GM21423 (cell line): ENCODE measurements at regions not wholly inside any gene's neighbourhood (a gene's known extent, or its start where the extent isn't known, plus 50 kb on each side); places are given as distances from the start of the nearest gene placed in this dataset.
A peak's percentile ranks its signal among the peaks of the same experiment; 100 is the strongest.
"Not testable (repeated sequence)": the region's sequence is repeated elsewhere in the genome, so short reads cannot be mapped to it uniquely, and the experiment has no call there.

Experiments used
- ATAC-seq: cut with Tn5 transposase; IDR thresholded peaks from one replicate; pipeline ENCODE4 v1.9.1; 2021; ENCODE audit warnings: mild to moderate bottlenecking, moderate library complexity; ENCODE audit not compliant: unreplicated experiment

DNA sequence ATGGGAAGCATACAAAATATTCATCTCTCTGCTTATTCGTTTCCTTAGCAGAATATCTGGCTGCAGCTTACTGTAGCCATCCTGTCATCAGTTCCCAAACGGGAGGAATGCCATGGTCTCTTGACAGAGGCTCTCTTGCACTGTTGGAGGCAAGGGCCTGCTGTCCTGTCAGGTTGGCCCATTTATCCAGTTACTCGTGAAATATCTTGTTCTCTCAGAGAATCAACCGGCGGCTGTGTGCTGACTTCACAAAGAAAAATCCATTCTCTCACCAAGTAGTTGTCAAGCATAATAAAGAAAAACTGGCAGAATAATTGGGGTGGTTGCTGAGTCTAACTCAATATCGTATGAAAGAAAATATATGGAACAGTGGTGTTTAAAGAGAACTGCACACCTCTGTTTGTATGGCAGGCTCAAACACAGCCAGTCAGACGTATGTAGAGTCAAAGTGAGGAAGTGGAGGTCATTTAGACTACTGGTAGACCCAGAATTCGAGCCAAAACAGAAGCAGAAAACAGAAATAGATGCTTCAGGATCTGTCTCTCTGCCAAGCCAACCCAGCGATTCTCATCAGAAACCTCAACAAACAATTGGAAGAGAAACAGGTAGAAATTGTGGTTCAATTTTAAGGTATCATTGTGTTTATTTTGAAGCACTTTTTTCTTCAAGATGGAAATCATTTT is 349.2 kb upstream of the PRKCQ start:
- ATAC-seq = no peak

- no peak for ATAC-seq
Observed at GRCh38 chr10:6928586-6928985, 348.5 kb upstream of the PRKCQ start.

DNA sequence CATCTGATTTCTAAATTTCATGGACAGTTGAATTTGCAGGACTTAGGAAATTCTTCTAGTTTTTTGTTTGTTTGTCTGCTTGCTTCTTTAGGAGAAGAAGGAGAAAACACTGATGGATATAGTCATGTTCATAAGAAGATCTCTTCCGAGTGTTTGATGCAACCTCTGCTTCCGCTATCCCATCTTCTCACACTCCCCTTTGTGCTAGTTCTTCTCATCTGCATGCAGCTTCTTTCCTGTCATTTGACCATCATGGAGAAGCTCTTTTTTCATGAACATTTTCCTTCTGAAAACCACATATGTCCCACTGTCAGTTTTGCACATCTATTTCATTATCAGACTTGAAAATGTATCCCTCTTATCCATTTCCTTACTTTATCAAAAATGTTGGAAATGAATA is 346.9 kb upstream of the PRKCQ start:
- no peak for ATAC-seq

DNA sequence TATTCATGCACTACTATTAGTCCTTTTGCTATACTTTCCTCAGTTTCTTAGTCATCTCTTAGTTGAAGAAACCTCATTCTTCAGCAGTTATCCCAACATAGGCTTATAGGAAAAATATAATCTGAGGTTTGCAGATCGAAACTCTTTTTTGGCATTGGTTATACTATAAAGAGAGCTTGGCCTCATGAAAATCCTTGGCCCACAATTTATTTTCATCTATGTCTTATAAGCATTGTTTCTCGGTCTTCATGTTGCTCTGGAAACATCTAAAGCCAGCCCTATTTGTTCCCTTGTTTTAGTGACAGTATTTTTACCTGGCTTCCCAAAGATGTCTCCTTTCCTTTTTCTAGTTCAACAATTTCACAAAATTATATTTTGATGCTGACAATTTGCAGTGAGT is 345.1 kb upstream of the PRKCQ start:
- ATAC-seq = no peak

- ATAC-seq = no peak
Observed at GRCh38 chr10:6924166-6924565, 344.1 kb upstream of the PRKCQ start.

DNA sequence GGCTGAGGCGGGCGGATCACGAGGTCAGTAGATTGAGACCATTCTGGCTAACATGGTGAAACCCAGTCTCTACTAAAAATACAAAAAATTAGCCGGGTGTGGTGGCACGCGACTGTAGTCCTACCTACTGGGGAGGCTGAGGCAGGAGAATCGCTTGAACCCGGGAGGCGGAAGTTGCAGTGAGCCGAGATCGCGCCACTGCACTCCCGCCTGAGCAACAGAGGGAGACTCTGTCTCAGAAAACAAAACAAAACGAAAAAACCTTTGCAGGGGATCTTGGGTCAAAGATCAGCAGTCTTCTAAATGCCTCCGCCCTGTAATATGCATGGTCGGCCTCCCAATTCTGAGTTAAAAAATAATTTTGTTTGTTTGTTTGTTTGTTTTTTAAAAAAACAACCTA is 340.9 kb upstream of the PRKCQ start:
- ATAC-seq = not testable (repeated sequence)

DNA sequence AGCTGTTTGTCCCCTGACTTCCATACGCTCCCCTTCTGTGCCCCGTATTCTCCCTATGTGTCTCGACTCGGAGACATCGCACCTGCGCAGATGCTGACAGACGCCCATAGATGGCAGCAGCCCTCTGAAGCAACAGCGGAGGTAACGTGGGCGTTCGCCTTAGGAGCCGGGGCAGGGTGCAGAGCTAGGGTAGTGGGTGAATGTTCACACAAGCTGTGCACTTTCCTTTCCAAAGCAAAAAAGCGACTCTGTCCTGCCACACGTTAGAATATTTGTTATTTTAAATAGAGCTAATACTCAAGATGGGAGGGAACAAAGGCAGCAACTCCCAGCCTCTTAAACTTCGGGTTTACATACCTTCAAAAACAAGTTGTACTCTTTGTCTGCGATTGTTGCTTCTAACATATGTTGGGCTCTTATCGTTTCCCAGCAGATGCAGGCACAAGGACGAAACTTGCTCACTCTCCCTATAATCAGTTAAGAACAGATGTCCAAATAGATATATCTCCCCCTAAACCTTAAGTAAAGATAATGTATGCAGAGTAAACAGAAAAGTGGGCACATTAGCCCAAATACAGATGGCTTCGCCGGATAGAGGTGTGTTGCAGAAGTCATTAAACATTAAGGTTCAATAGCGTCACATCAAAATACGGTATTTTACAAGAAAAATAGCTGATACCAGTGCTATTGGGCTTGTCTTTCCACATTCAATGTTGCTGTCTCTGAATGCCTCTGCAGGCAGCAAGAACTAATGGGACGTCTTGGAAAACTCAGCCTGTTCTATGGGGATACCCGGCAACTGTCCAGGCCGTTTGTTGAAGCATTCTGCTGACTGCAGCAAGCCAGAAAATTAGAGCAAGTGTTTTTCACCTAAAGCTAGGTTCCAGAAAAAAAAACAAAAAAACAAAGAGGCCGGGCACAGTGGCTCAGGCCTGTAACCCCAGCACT is 340.3 kb upstream of the PRKCQ start:
- peak; percentile 96 for ATAC-seq

- ATAC-seq = no peak
Observed at GRCh38 chr10:6919077-6919476, 339.0 kb upstream of the PRKCQ start.

DNA sequence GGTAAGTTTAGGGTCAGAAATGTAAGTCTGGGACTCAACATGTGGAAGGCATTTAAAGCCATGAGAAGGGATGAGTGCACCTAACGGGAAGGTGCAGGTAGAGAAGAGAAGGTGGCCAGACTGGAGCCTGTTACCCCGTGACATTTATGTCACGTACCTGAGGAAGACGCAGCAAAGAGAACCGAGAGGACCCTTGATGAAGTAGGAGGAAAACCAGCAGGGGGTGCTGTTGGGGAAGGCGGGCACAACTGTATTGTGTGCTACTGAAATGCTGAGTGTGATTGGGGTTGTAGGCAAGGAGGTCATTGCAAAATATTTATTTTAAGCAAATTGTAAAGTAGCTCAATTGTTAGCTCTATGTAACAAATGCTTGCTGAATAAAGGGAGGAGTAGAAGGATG is 338.2 kb upstream of the PRKCQ start:
- no peak for ATAC-seq

- ATAC-seq = no peak
Observed at GRCh38 chr10:6917125-6917524, 337.0 kb upstream of the PRKCQ start.

- no peak for ATAC-seq
Observed at GRCh38 chr10:6916601-6917000, 336.5 kb upstream of the PRKCQ start.

DNA sequence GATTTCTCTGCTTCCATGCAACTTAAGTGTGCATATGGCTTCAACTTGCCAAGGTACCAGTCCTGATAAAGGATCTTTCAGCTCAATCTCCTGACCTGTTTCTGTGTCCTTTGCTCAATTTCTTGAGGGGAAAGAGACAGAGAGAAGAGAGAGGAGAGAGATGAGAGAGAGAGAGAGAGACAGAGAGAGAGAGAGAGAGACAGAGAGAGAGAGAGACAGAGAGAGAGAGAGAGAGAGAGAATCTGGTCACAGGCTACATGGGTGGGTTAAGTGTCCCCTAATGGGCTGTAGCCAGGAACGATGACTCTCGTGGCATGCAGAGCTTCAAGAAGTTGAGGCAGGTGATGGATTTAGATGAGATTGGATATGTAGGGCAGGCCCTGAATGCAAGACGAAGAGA is 335.2 kb upstream of the PRKCQ start:
- no peak for ATAC-seq

- no peak for ATAC-seq
Observed at GRCh38 chr10:6912929-6913328, 332.9 kb upstream of the PRKCQ start.

DNA sequence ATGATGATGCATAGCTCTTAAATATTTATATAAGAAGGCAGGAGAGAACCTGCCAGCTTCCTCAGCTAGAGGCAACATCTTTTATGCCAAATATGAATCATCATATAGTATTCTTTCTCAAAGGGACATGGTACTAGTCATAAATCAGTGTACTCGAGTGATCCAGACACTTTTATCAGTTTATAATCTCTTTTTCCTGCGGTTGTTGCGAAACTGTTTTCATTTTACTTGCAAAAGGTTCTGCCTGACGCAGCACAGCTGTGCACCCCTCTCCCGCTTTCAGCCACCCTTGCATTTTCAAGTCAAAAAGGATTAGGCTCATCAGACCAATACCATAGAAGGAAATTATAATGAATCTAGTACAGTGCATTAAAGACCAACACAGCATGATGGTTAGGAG is 332.3 kb upstream of the PRKCQ start:
- no peak for ATAC-seq

DNA sequence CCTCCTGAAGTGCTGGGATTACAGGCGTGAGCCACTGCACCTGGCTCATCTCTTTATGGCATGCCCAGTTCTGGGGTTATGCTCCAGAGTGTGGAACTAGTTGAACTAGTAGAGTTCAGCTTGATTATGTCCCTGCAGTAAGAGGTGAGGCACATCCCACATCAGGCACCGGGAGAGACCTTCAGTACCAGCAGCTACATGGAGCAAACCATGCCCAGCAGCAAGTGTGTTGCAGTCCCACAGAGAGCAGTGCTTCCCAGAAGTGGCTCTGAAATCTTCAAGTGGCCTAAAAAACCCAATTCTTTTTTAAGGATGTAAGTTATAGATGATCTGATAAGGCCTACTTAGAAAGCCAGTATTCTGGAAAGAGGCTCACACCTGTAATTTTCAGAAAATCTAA is 331.9 kb upstream of the PRKCQ start:
- no peak for ATAC-seq

- ATAC-seq = no peak
Observed at GRCh38 chr10:6909905-6910560, 330.0 kb upstream of the PRKCQ start.

GRCh38 chr10:6907877-6908530 is 327.9 kb upstream of the PRKCQ start:
- no peak for ATAC-seq

GRCh38 chr10:6894405-6894804 is 314.3 kb upstream of the PRKCQ start:
- ATAC-seq = no peak

- no peak for ATAC-seq
Observed at GRCh38 chr10:6892864-6893263, 312.8 kb upstream of the PRKCQ start.

DNA sequence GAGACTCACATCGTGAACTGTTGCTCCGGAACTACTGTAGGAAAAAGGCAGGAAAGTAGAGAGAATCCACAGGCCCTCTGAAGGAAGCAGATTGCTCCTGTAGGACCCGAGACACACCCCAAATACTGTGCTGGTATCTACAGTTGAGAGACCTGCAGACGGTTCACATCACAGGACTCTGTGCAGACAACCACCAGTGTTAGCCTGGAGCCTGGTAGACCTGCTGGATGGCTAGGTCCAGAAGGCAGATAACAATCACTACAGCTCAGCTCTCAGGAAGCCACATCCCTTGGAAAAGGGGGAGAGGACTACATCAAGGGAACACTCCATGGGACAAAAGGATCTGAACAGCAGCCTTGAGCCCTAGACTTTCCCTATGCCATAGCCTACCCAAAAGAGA is 311.8 kb upstream of the PRKCQ start:
- ATAC-seq = no peak

DNA sequence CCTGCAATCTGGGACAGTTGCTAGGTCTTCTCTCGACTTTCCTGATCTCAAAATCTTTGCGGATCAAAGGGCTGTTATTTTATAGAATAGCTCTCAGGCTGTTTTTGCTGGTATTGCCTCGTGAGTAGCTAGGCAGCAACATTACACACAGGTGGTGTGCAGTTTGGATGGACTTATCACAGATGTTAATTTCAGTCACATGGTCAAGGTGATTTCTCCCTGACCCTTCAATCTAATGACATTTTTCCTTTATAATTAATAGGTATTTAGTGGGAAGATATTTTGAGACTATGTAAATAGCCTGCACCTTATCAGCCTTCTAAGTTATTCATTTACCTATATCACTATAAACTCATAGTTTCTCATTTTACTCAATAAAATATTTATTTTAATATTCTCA is 309.6 kb upstream of the PRKCQ start:
- no peak for ATAC-seq
